OCI-M1 (cell line): ENCODE measurements at regions not wholly inside any gene's neighbourhood (a gene's known extent, or its start where the extent isn't known, plus 50 kb on each side); places are given as distances from the start of the nearest gene placed in this dataset.

Experiments used
- DNase-seq: peaks from one replicate; lab custom pipeline; 2025; lab: John Stamatoyannopoulos, UW

- DNase-seq, result no peak
These were observed 429.6 kb downstream of the RFC3 start for GRCh38 chr13:34247596-34247995.

GRCh38 chr13:34249546-34250039 lies 431.6 kb downstream of the RFC3 start:
- DNase-seq, result no peak

- DNase-seq, result no peak
These were observed 432.3 kb downstream of the RFC3 start for GRCh38 chr13:34250151-34250670.

- DNase-seq, result no peak
These were observed 436.4 kb downstream of the RFC3 start for GRCh38 chr13:34254366-34254765.

- no peak for DNase-seq
These were observed 437.8 kb downstream of the RFC3 start for GRCh38 chr13:34255711-34256110.

GRCh38 chr13:34256236-34256635 lies 438.3 kb downstream of the RFC3 start:
- DNase-seq, result peak; percentile 45

- DNase-seq, result peak; percentile 70
These were observed 440.0 kb downstream of the RFC3 start for GRCh38 chr13:34257966-34258365.

- no peak for DNase-seq
These were observed 440.9 kb downstream of the RFC3 start for GRCh38 chr13:34258646-34259386.

- no peak for DNase-seq
These were observed 445.7 kb downstream of the RFC3 start for GRCh38 chr13:34263681-34264080.

- DNase-seq, result no peak
These were observed 447.2 kb downstream of the RFC3 start for GRCh38 chr13:34265046-34265679.

- no peak for DNase-seq
These were observed 458.8 kb downstream of the RFC3 start for GRCh38 chr13:34276764-34277163.

- DNase-seq, result no peak
These were observed 460.0 kb downstream of the RFC3 start for GRCh38 chr13:34277936-34278335.

- DNase-seq, result no peak
These were observed 460.8 kb downstream of the RFC3 start for GRCh38 chr13:34278780-34279179.

GRCh38 chr13:34290661-34291060 lies 472.7 kb downstream of the RFC3 start:
- no peak for DNase-seq

- DNase-seq, result peak; percentile 17
These were observed 476.7 kb downstream of the RFC3 start for GRCh38 chr13:34294483-34295129.

- DNase-seq, result peak; percentile 23
These were observed 482.6 kb downstream of the RFC3 start for GRCh38 chr13:34300559-34300958.

- DNase-seq, result no peak
These were observed 484.6 kb downstream of the RFC3 start for GRCh38 chr13:34302596-34302995.

GRCh38 chr13:34303346-34303745 lies 485.4 kb downstream of the RFC3 start:
- no peak for DNase-seq

- DNase-seq, result no peak
These were observed 489.7 kb downstream of the RFC3 start for GRCh38 chr13:34307607-34308006.

GRCh38 chr13:34308725-34309124 lies 490.8 kb downstream of the RFC3 start:
- DNase-seq, result no peak

GRCh38 chr13:34310539-34310938 lies 492.6 kb downstream of the RFC3 start:
- no peak for DNase-seq

- no peak for DNase-seq
These were observed 493.3 kb downstream of the RFC3 start for GRCh38 chr13:34311251-34311650.

GRCh38 chr13:34312578-34312977 lies 494.6 kb downstream of the RFC3 start:
- no peak for DNase-seq
